ENCODE measurements at regions not wholly inside any gene's neighbourhood (a gene's known extent, or its start where the extent isn't known, plus 50 kb on each side); places are given as distances from the start of the nearest gene placed in this dataset.

- Histone ChIP-seq H3K9me1 (replicated peaks; ENCODE audit: control insufficient read depth, extremely low read depth, insufficient read depth, low read length) (no peaks in the 10 kb centered on the region), H3K9me3 (replicated peaks; ENCODE audit: control insufficient read depth, insufficient read depth, low read length) (no peaks in the 10 kb centered on the region), H4K20me1 (replicated peaks; ENCODE audit: control insufficient read depth, extremely low read depth, insufficient read depth, low read length) (no peaks in the 10 kb centered on the region), H3K4me2 (ENCODE audit: insufficient read depth, low read length) (no peak overlapping the region), H3K4me1 (ENCODE audit: control insufficient read depth, extremely low read depth, insufficient read depth, low read length) (no peaks in the 10 kb centered on the region), H3K4me3 (replicated peaks in 1 of 3; ENCODE audit: insufficient read depth in 1 of 3, low read depth in 1 of 3, low read length in 3 of 3) (no peak overlapping the region), H2AFZ (ENCODE audit: low read depth, low read length) (no peak overlapping the region), H3K27ac (ENCODE audit: insufficient read depth, low read depth, low read length) (no peak overlapping the region), H3K27me3 (ENCODE audit: control insufficient read depth in 2 of 2, insufficient read depth in 2 of 2, low read length in 2 of 2) (no peaks in the 10 kb centered on the region), H3K36me3 (ENCODE audit: control insufficient read depth in 2 of 2, extremely low read depth in 1 of 2, insufficient read depth in 2 of 2, low read length in 2 of 2) (no peaks in the 10 kb centered on the region), H3K9ac (replicated peaks; ENCODE audit: extremely low read depth, insufficient read depth, low read length) (no peak overlapping the region), H3K79me2 (ENCODE audit: control insufficient read depth, insufficient read depth, low read length) (no peaks in the 10 kb centered on the region)
- DNase-seq (ENCODE audit: low read depth, low spot score) (no peak), FAIRE-seq (no peak)
- ChIA-PET POLR2A (no interaction called here), CTCF (no interaction called here)
- no TSS peak for BruUV-seq (replicated peaks)
- TF ChIP-seq MAX (IDR thresholded peaks at IDR 0.05; ENCODE audit: insufficient read depth, insufficient read length) (no peak), FOS (IDR thresholded peaks at IDR 0.05; ENCODE audit: borderline replicate concordance, insufficient read depth, low read length) (no peak), CTCF (IDR thresholded peaks at IDR 0.05; ENCODE audit: extremely low read depth in 1 of 2, insufficient read depth in 1 of 2, low read depth in 1 of 2, low read length in 2 of 2) (no peak), POLR2AphosphoS5 (IDR thresholded peaks at IDR 0.05; ENCODE audit: insufficient read depth, low read depth, low read length) (no peak), GATA2 (IDR thresholded peaks at IDR 0.05; ENCODE audit: insufficient read depth, insufficient read length, low read depth, low read length) (no peak), POLR2A (IDR thresholded peaks at IDR 0.05; ENCODE audit: low read depth, low read length) (no peak), JUN (IDR thresholded peaks at IDR 0.05; ENCODE audit: borderline replicate concordance, insufficient read depth, insufficient read length, low read depth) (no peak), MYC (IDR thresholded peaks at IDR 0.05; ENCODE audit: low read depth, low read length) (no peak), EZH2 (IDR thresholded peaks at IDR 0.05; ENCODE audit: borderline replicate concordance, low read depth, low read length, severe bottlenecking) (no peak)
- intact Hi-C loops (cut with micrococcal nuclease) (no loop called here), dilution Hi-C loops (cut with MboI; ENCODE audit: extremely low pct_ligation_motif_present, low sequenced_read_pairs) (no loop called here)
Measured at GRCh38 chr17:79272220-79272619, 197.6 kb downstream of the ENGASE start.
